ENCODE measurements at regions not wholly inside any gene's neighbourhood (a gene's known extent, or its start where the extent isn't known, plus 50 kb on each side); places are given as distances from the start of the nearest gene placed in this dataset.
"Not testable (repeated sequence)": the region's sequence is repeated elsewhere in the genome, so short reads cannot be mapped to it uniquely, and the experiment has no call there.

DNA sequence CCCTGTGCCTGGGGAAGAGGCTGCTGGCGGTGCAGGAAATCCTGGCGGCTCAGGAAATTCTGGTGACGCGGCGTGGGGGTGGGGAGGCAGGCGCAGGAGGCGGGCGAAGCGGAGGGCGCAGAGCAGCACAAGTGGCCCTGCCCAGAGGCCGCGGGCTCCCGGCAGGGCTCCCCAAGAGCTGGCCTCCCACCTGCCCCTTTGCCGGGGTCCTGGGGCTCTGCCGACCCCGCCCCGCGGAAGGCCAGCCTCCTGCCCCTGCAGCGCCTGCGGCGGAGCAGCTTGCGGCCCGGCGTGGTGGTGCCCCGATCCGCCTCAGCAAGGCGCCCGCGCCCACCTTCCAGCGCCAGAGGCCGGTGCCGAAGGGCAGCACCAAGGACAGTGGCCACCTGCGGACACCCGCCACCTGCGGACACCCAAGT, 100.2 kb upstream of the OR4C13 start:
- Histone ChIP-seq H3K4me1 (ENCODE audit: control insufficient read depth in 3 of 3, insufficient read depth in 2 of 3, low read depth in 1 of 3, low read length in 2 of 3) (no peaks in the 10 kb centered on the region), H3K4me3 (ENCODE audit: low read depth in 1 of 3, low read length in 3 of 3) (no peak overlapping the region), H3K36me3 (ENCODE audit: control insufficient read depth in 3 of 3, insufficient read depth in 2 of 3, low read depth in 1 of 3, low read length in 3 of 3) (no peaks in the 10 kb centered on the region), H3K27ac (ENCODE audit: low read depth in 1 of 3, low read length in 2 of 3) (no peak overlapping the region), H3K27me3 (ENCODE audit: control insufficient read depth in 3 of 3, insufficient read depth in 3 of 3, low read length in 3 of 3) (no peaks in the 10 kb centered on the region), H3K9me3 (ENCODE audit: control insufficient read depth in 2 of 2, insufficient read depth in 1 of 2, low read depth in 1 of 2, low read length in 1 of 2) (peaks cover 2 to 19% of the 10 kb centered on the region in 2 donors)
- DNase-seq (no peak), FAIRE-seq (no peak)
- WGBS, 3 donors, result 41 to 75% (median 62%) methylated on average over 27 to 35 of the region's 35 CpGs

GRCh38 chr11:49888875-49889274, 63.3 kb upstream of the OR4C13 start:
- peaks cover 1 to 30% of the 10 kb centered on the region in 2 donors for H3K9me3 ChIP-seq (ENCODE audit: control insufficient read depth in 2 of 2, insufficient read depth in 1 of 2, low read depth in 1 of 2, low read length in 1 of 2)
- 39 to 54% (median 43%) methylated on average over 6 of the region's 6 CpGs for WGBS, 3 donors
- not testable (repeated sequence) for DNase-seq; H3K27ac ChIP-seq (ENCODE audit: low read depth in 1 of 3, low read length in 2 of 3); H3K4me3 ChIP-seq (ENCODE audit: low read depth in 1 of 3, low read length in 3 of 3); H3K4me1 ChIP-seq (ENCODE audit: control insufficient read depth in 3 of 3, insufficient read depth in 2 of 3, low read depth in 1 of 3, low read length in 2 of 3); FAIRE-seq; H3K36me3 ChIP-seq (ENCODE audit: control insufficient read depth in 3 of 3, insufficient read depth in 2 of 3, low read depth in 1 of 3, low read length in 3 of 3); H3K27me3 ChIP-seq (ENCODE audit: control insufficient read depth in 3 of 3, insufficient read depth in 3 of 3, low read length in 3 of 3)

GRCh38 chr11:49891910-49892671, 60.1 kb upstream of the OR4C13 start:
- not testable (repeated sequence) for H3K27me3 ChIP-seq (ENCODE audit: control insufficient read depth in 3 of 3, insufficient read depth in 3 of 3, low read length in 3 of 3); H3K27ac ChIP-seq (ENCODE audit: low read depth in 1 of 3, low read length in 2 of 3); H3K36me3 ChIP-seq (ENCODE audit: control insufficient read depth in 3 of 3, insufficient read depth in 2 of 3, low read depth in 1 of 3, low read length in 3 of 3); H3K4me3 ChIP-seq (ENCODE audit: low read depth in 1 of 3, low read length in 3 of 3); FAIRE-seq; DNase-seq; H3K4me1 ChIP-seq (ENCODE audit: control insufficient read depth in 3 of 3, insufficient read depth in 2 of 3, low read depth in 1 of 3, low read length in 2 of 3)
- 43 to 63% (median 56%) methylated on average over 44 to 57 of the region's 57 CpGs for WGBS, 3 donors
- H3K9me3 ChIP-seq (ENCODE audit: control insufficient read depth in 2 of 2, insufficient read depth in 1 of 2, low read depth in 1 of 2, low read length in 1 of 2), result peaks cover 1 to 22% of the 10 kb centered on the region in 2 donors

DNA sequence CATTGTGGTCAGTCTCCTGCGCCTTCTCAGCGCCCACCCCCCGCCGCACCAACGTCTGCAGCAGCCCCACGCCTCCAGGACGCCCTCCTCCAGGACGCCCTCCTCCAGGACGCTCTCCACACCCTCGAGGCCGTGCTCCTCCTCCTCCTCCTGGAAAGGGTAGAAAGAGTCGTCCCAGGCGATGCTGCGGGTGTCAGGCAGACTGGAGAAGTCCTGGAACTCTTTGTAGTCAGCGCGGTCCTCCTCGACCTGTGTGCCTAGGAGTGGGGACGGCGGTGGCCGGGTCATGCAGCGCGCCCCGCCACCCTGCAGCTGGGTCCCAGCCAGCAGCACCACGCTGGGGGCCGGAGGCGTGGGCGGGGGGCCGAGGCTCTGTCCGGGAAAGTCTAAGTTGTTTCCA, 58.7 kb upstream of the OR4C13 start:
- WGBS, 3 donors, result 85 to 88% (median 85%) methylated on average over 29 of the region's 29 CpGs

More for the DNA sequence above, 58.7 kb upstream of the OR4C13 start:
- not testable (repeated sequence) for FAIRE-seq; H3K27me3 ChIP-seq (ENCODE audit: control insufficient read depth in 3 of 3, insufficient read depth in 3 of 3, low read length in 3 of 3); H3K36me3 ChIP-seq (ENCODE audit: control insufficient read depth in 3 of 3, insufficient read depth in 2 of 3, low read depth in 1 of 3, low read length in 3 of 3); H3K4me1 ChIP-seq (ENCODE audit: control insufficient read depth in 3 of 3, insufficient read depth in 2 of 3, low read depth in 1 of 3, low read length in 2 of 3); H3K27ac ChIP-seq (ENCODE audit: low read depth in 1 of 3, low read length in 2 of 3); DNase-seq; H3K4me3 ChIP-seq (ENCODE audit: low read depth in 1 of 3, low read length in 3 of 3)
- peaks cover 1 to 19% of the 10 kb centered on the region in 2 donors for H3K9me3 ChIP-seq (ENCODE audit: control insufficient read depth in 2 of 2, insufficient read depth in 1 of 2, low read depth in 1 of 2, low read length in 1 of 2)
